ENCODE measurements at regions not wholly inside any gene's neighbourhood (a gene's known extent, or its start where the extent isn't known, plus 50 kb on each side); places are given as distances from the start of the nearest gene placed in this dataset.

GRCh38 chrX:39709364-39709763 lies 388.4 kb downstream of the BCOR start:
- DNase-seq (ENCODE audit: low spot score) = no peak

- DNase-seq (ENCODE audit: low spot score) = no peak
These were observed 387.9 kb downstream of the BCOR start for GRCh38 chrX:39709812-39710211.

DNA sequence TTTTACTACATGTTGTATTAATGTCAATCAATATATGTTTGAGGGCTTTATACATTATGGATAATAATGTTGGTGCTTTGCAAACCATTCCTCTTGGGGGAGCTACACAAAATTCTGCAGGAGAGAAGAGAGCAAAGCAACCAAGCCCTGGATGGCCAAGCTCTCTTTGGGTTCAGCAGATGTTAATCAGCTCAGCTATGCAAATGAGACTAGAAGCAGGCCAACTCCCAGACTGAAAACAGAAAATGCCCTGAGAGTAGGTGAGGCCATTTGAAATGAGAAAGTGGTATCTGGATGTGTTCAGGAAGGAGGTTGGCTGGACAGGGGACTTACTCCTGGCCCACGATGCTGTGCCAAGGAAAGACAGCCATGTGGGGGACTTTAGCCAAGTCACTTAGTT lies 387.0 kb downstream of the BCOR start:
- DNase-seq (ENCODE audit: low spot score) = no peak

GRCh38 chrX:39714471-39714870 lies 383.3 kb downstream of the BCOR start:
- DNase-seq (ENCODE audit: low spot score) = no peak

DNA sequence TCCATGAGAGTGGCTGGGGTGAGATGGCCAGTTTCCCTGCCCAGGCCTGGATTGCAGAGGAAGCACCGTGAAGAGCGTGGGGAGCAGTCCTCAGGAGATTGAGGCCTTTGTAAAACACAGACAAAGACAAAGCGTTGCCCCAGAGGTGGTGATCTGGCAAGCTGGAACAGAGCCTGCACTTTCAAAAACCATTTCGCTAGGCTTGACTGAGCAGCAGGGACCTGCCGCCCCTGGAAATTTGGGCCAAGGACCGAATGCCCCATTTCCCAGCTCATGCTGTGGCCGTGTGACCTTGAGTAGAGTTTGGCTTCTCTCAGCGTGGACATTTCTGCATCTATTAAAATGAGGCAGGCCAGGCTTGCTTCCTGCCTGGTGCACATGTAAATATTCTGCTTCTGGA lies 381.4 kb downstream of the BCOR start:
- DNase-seq (ENCODE audit: low spot score) = no peak

- DNase-seq (ENCODE audit: low spot score) = no peak
These were observed 380.8 kb downstream of the BCOR start for GRCh38 chrX:39716802-39717540.

- DNase-seq (ENCODE audit: low spot score) = no peak
These were observed 378.8 kb downstream of the BCOR start for GRCh38 chrX:39718981-39719380.

DNA sequence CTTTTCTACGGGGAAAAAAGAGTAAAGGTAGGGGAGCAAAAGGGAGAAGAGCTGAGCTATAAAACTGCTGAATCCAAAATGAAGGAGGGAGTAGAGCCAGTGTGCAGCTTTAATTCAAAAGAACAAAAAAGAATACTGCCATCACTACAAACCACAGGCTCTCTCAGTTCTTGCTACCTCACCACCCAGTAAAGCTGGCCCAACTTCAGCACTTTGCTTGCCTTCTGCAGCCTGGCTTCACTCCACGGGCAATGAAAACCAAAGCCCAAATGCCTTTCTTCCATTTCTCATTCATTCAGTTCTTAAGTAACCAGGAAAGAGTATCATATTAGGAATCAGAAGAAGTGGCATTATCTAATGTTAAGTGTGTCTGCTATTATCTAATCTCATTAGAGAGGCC lies 376.8 kb downstream of the BCOR start:
- no peak for DNase-seq (ENCODE audit: low spot score)

- no peak for DNase-seq (ENCODE audit: low spot score)
These were observed 376.0 kb downstream of the BCOR start for GRCh38 chrX:39721566-39722279.

GRCh38 chrX:39724544-39724943 lies 373.2 kb downstream of the BCOR start:
- no peak for DNase-seq (ENCODE audit: low spot score)

DNA sequence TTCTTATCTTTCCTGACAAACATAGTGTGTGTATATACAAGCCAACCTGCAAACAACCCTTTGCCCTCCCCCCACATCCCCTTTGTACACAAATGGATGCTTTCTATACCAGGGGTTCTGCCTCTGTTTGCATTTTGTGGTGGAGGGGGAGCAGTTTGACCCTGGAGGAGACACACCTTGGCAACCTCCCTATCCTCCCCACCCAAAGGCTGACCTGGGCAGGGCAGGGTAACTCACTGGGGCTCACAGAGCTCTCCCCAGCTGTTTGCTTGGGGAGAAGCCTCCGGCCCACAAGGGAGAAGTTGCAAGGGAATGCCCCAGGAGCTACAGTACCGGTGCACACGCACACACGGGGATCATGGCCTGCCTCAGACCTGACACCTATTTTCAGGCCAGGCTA lies 372.6 kb downstream of the BCOR start:
- DNase-seq (ENCODE audit: low spot score) = no peak

DNA sequence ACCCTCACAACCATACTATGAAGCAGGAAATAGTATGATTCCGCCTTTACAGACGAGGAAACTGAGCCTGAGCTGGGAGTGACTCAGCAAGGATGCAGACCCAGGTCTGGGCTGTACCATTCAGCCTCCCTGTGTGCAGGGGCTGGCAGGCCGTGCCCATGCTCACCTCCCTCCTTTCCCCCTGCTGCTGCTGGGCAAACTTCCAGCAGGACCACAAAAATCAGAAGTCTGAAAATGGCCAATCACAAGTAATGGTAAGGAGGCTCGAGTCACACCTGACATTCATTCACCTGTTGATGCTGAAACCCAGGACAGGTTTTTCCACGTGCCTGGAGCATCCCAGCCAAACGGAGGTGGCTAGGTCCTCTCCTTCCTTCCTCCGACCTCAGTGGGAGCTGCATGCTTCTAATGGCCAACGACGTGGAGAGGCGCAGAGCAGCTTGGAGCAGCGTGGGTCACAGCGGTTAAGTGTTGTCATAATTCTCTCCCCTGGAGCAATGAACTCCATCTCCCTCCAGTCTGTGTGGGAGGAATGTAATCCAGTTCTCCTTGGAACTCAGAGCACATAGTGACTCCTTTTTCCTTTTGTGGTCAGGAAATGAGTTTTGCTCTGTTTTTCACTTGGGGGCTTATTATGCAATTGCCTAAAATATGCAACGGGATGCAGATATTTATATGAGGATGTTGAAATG lies 371.7 kb downstream of the BCOR start:
- DNase-seq (ENCODE audit: low spot score) = no peak

- peak; percentile 53 for DNase-seq (ENCODE audit: low spot score)
These were observed 371.0 kb downstream of the BCOR start for GRCh38 chrX:39726771-39727170.

- DNase-seq (ENCODE audit: low spot score) = no peak
These were observed 369.7 kb downstream of the BCOR start for GRCh38 chrX:39728025-39728424.

DNA sequence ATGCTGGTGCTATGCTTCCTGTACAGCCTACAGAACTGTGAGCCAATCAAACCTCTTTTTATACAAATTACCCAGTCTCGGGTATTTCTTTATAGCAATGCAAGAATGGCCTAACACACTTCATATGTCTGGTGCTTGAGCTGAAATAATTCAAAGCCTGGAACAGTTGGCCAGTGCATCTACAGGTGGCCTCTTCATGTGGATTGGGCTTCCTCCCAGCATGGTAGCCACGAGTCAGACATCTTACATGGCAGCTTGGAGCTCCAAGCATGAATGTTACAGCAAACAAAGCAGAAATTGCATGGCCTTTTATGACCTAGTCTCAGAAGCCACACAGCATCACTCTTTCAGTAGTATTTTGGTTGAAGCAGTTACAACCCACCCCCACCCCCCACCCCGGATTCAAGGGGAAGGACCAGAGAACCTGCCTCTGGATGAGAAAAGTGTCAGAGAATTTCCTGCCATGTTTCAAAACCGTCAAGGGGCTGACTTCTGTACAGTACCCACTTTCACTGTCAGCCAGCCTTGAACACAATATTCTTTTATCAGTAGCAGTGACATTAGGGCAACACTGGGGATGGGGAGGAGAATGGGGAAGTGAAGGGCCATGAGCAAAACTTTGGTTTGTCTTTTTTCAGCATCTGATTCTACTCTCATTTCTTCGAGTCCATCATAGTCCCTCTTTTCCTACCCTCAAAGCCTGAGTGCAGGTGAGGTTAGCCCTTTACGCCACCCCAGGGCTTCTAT lies 368.7 kb downstream of the BCOR start:
- DNase-seq (ENCODE audit: low spot score) = no peak

- DNase-seq (ENCODE audit: low spot score) = no peak
These were observed 367.6 kb downstream of the BCOR start for GRCh38 chrX:39729981-39730661.

- DNase-seq (ENCODE audit: low spot score) = peak; percentile 49
These were observed 367.0 kb downstream of the BCOR start for GRCh38 chrX:39730662-39731329.

- no peak for DNase-seq (ENCODE audit: low spot score)
These were observed 366.5 kb downstream of the BCOR start for GRCh38 chrX:39731330-39731667.

DNA sequence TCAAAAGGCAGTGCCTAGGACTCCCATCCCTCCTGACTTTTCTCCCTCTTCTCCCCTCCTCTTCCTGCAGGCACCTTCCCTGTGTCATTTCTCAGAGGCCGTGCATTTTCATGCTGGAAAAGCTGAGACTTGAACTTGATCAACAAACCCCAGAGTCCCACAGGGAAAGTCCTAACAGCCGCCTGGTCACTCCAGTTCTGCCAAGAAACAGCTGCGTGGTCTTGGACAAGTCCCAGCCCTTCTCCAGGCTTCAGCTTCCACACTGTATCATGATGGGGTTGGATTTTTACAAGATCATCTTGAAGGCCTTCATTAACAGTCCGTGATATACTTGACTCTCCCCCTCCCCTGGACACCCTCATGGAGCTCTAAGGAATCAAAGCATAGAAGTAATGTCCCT lies 366.0 kb downstream of the BCOR start:
- DNase-seq (ENCODE audit: low spot score) = no peak

- no peak for DNase-seq (ENCODE audit: low spot score)
These were observed 364.0 kb downstream of the BCOR start for GRCh38 chrX:39733745-39734144.

DNA sequence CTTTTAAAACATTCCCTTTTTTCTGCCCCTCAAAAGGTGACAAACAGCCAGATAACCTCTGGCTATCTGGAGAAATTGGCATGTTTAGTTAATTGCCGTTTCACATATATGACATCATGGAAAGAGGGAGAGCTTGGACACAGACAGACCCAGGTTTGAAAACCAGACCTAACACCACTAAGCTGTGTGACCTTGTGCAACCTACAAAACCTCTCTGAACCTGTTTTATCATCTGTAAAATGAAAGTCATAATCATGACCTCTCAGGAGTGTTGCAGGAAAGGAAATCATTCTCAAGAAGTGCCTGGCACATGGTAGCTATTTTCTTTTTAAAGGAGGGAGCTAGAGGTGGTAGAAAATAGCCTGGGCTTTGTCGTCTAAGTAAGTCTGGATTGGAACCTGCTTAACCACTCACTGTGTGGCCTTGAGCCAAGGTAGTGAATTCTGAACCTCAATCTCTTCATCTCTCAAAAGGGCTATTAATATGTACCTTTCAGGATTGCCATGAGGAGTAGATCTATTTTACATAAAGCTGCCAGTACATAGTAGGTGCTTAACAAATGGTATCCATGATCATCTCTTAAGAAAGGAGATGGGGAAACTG lies 363.5 kb downstream of the BCOR start:
- no peak for DNase-seq (ENCODE audit: low spot score)
